SK-N-SH (cell line): ENCODE measurements at regions not wholly inside any gene's neighbourhood (a gene's known extent, or its start where the extent isn't known, plus 50 kb on each side); places are given as distances from the start of the nearest gene placed in this dataset.

Source experiments
- CTCF ChIA-PET: fragments of 300-600, 350-600 bp; formaldehyde crosslinking; extraction: SDS; loops from one replicate; lab custom pipeline; 2021; lab: Yijun Ruan, JAX
- POLR2A ChIA-PET: fragments of 350-600 bp; sonication (Branson Sonifier 250); formaldehyde crosslinking; extraction: SDS; loops from one replicate; lab custom pipeline; 2020; ENCODE audit warnings: antibody characterized with exemption, inconsistent platforms; lab: Yijun Ruan, JAX
- DNase-seq: peaks from one replicate; pipeline ENCODE4 v3.0.0; 2012
- H2AFZ ChIP-seq: fragments of 200-600 bp; sonication (generic); 2 replicates; pipeline ENCODE4 v1.8.1; 2016; ENCODE audit warnings: antibody characterized with exemption, mild to moderate bottlenecking, low read depth
- H3F3A ChIP-seq: fragments of 200-600 bp; sonication (generic); replicated peaks from 2 replicates; pipeline ENCODE3; 2016; ENCODE audit warnings: antibody characterized with exemption, mild to moderate bottlenecking; ENCODE audit not compliant: insufficient read depth
- H3K27ac ChIP-seq, 2 experiments: fragments of 200-500 bp in 1 of 2; fragments of 200-600 bp in 1 of 2; sonication (Bioruptor generic) in 1 of 2; sonication (generic), shearing (Covaris generic) in 1 of 2; 2 replicates each; pipeline versions ENCODE4 v1.5.1 to v1.6.1; 2014 to 2016; ENCODE audit warnings: low read depth in 2 of 2, inconsistent platforms in 1 of 2, low read length in 1 of 2, mild to moderate bottlenecking in 1 of 2, mixed read lengths in 1 of 2
- H3K27me3 ChIP-seq: fragments of 200-600 bp; sonication (generic), shearing (Covaris generic); 2 replicates; pipeline ENCODE4 v1.6.1; 2016; ENCODE audit warnings: mixed run types; ENCODE audit not compliant: insufficient read depth
- H3K36me3 ChIP-seq, 2 experiments: fragments of 200-500 bp in 1 of 2; fragments of 200-600 bp in 1 of 2; sonication (Bioruptor generic) in 1 of 2; sonication (generic) in 1 of 2; replicated peaks in 1 of 2; 2 replicates each; pipeline versions ENCODE3 to v1.5.1; 2014 to 2016; ENCODE audit warnings: low read length in 1 of 2, mild to moderate bottlenecking in 1 of 2; ENCODE audit not compliant: insufficient read depth in 2 of 2, control insufficient read depth in 1 of 2
- H3K4me1 ChIP-seq, 2 experiments: fragments of 200-500 bp in 1 of 2; fragments of 200-600 bp in 1 of 2; sonication (Bioruptor generic) in 1 of 2; sonication (generic), shearing (Covaris generic) in 1 of 2; 2 replicates each; pipeline versions ENCODE4 v1.5.1 to v1.6.1; 2014 to 2016; ENCODE audit warnings: low read depth in 1 of 2, low read length in 1 of 2, mixed run types in 1 of 2; ENCODE audit not compliant: insufficient read depth in 2 of 2, control insufficient read depth in 1 of 2
- H3K4me2 ChIP-seq: fragments of 200-600 bp; sonication (generic), shearing (Covaris generic); 2 replicates; pipeline ENCODE4 v1.6.1; 2017; ENCODE audit warnings: mixed run types
- H3K4me3 ChIP-seq, 2 experiments: fragments of 200-500 bp in 1 of 2; fragments of 200-600 bp in 1 of 2; sonication (Bioruptor generic) in 1 of 2; sonication (generic), shearing (Covaris generic) in 1 of 2; 2 replicates each; pipeline versions ENCODE4 v1.5.1 to v1.8.1; 2014 to 2016; ENCODE audit warnings: low read depth in 2 of 2, inconsistent platforms in 1 of 2, low read length in 1 of 2, mild to moderate bottlenecking in 1 of 2, mixed read lengths in 1 of 2, moderate library complexity in 1 of 2
- H3K79me2 ChIP-seq: fragments of 200-600 bp; sonication (generic); 2 replicates; pipeline ENCODE4 v1.8.1; 2017; ENCODE audit warnings: mild to moderate bottlenecking; ENCODE audit not compliant: insufficient read depth
- H3K9ac ChIP-seq: fragments of 200-600 bp; sonication (generic); 2 replicates; pipeline ENCODE4 v1.6.1; 2017; ENCODE audit warnings: mixed run types
- H3K9me2 ChIP-seq: fragments of 200-600 bp; sonication (generic); 2 replicates; pipeline ENCODE4 v1.6.1; 2017; ENCODE audit warnings: mixed run types
- H3K9me3 ChIP-seq: fragments of 200-600 bp; sonication (generic); 2 replicates; pipeline ENCODE4 v1.6.1; 2017; ENCODE audit warnings: mixed run types, mild to moderate bottlenecking, moderate library complexity
- H4K20me1 ChIP-seq: fragments of 200-600 bp; sonication (generic); 2 replicates; pipeline ENCODE4 v1.6.1; 2017; ENCODE audit warnings: mild to moderate bottlenecking, mixed run types; ENCODE audit not compliant: insufficient read depth
- ELF1 ChIP-seq: IDR thresholded peaks from 2 replicates; pipeline ENCODE4 v1.4.0; 2012
- EP300 ChIP-seq, 2 experiments: IDR thresholded peaks; 2 replicates each; pipeline versions ENCODE4 v1.4.0 to v1.6.1; 2012; ENCODE audit warnings: borderline replicate concordance in 1 of 2, low read depth in 1 of 2, low read length in 1 of 2
- FOSL2 ChIP-seq: IDR thresholded peaks from 2 replicates; pipeline ENCODE4 v1.4.0; 2012; ENCODE audit warnings: low read depth, mild to moderate bottlenecking, moderate library complexity, borderline replicate concordance
- RCOR1 ChIP-seq: fragments of 150-350 bp; IDR thresholded peaks from 2 replicates; pipeline ENCODE4 v1.6.1; 2017; ENCODE audit warnings: antibody characterized with exemption, low read length
- RFX5 ChIP-seq: IDR thresholded peaks from 2 replicates; pipeline ENCODE4 v1.6.1; 2012; ENCODE audit warnings: mild to moderate bottlenecking, improper control_type of control experiment, low read length
- RXRA ChIP-seq: IDR thresholded peaks from 2 replicates; pipeline ENCODE4 v1.4.0; 2012; ENCODE audit warnings: low read depth, mild to moderate bottlenecking, borderline replicate concordance
- SIN3A ChIP-seq: IDR thresholded peaks from 2 replicates; pipeline ENCODE4 v1.6.1; 2012; ENCODE audit warnings: low read depth, mild to moderate bottlenecking, low read length, moderate library complexity, borderline replicate concordance
- TCF12 ChIP-seq: IDR thresholded peaks from 2 replicates; pipeline ENCODE4 v1.4.0; 2012
- TEAD4 ChIP-seq: IDR thresholded peaks from 2 replicates; pipeline ENCODE4 v1.4.0; 2012; ENCODE audit warnings: mild to moderate bottlenecking, borderline replicate concordance; ENCODE audit not compliant: insufficient read depth
- USF1 ChIP-seq: IDR thresholded peaks from 2 replicates; pipeline ENCODE4 v1.4.0; 2012; ENCODE audit warnings: low read depth, borderline replicate concordance
- WGBS: methylation state at CpG from one replicate; pipeline ENCODE4 v1.1.6; 2017; ENCODE audit warnings: low lambda C conversion rate; 5-methylcytosine and 5-hydroxymethylcytosine counted together

GRCh38 chr1:82598337-82598736, 797.6 kb downstream of the ADGRL2 start:
- CTCF ChIA-PET: interaction anchor here (1.3 kb wide), 1 partner anchor 14 kb away, joined by 4 read pairs; no protein-coding TSS in a partner anchor
- H3K4me1 ChIP-seq: peaks cover 0 to 12% of the 10 kb centered on the region in 2 experiments; a peak in 2 of 4 replicates
- no peaks in the 10 kb centered on the region for H4K20me1 ChIP-seq
- no peaks in the 10 kb centered on the region for H3K27me3 ChIP-seq
- H3K36me3 ChIP-seq: no peaks in the 10 kb centered on the region
- POLR2A ChIA-PET: no interaction called here
- no peaks in the 10 kb centered on the region for H3K9me2 ChIP-seq
- no peak overlapping the region for H3K9ac ChIP-seq
- no peak for TF ChIP-seq TCF12
- no peak for TF ChIP-seq FOSL2
- TF ChIP-seq ELF1: no peak
- TF ChIP-seq TEAD4: no peak
- no peaks in the 10 kb centered on the region for H3K9me3 ChIP-seq
- H2AFZ ChIP-seq: no peak overlapping the region
- no peaks in the 10 kb centered on the region for H3F3A ChIP-seq
- H3K79me2 ChIP-seq: no peaks in the 10 kb centered on the region
- no peak for DNase-seq
- H3K4me3 ChIP-seq: no peak overlapping the region
- peak overlapping the region in 1 of 2 experiments; percentile 55; a peak in 1 of 4 replicates for H3K27ac ChIP-seq
- no peak overlapping the region for H3K4me2 ChIP-seq

- Histone ChIP-seq H4K20me1 (no peaks in the 10 kb centered on the region), H3K36me3 (no peaks in the 10 kb centered on the region), H3K27me3 (no peaks in the 10 kb centered on the region), H3K27ac (peak overlapping the region in 1 of 2 experiments; percentile 55; a peak in 1 of 4 replicates), H2AFZ (no peak overlapping the region), H3K4me3 (no peak overlapping the region), H3K79me2 (no peaks in the 10 kb centered on the region), H3K9me2 (no peaks in the 10 kb centered on the region), H3K9me3 (no peaks in the 10 kb centered on the region), H3F3A (no peaks in the 10 kb centered on the region), H3K4me2 (no peak overlapping the region), H3K4me1 (peaks cover 0 to 12% of the 10 kb centered on the region in 2 experiments; a peak in 2 of 4 replicates), H3K9ac (no peak overlapping the region)
- ChIA-PET CTCF (interaction anchor here (0.9 to 1.3 kb wide), 2 partner anchors 15 to 36 kb away, joined by 4 read pairs; no protein-coding TSS in a partner anchor), POLR2A (no interaction called here)
- 9% methylated on average over 3 of the region's 3 CpGs for WGBS
- TF ChIP-seq FOSL2: no peak
- no peak for TF ChIP-seq RFX5
- TF ChIP-seq EP300 (IDR thresholded peaks at IDR 0.05; ENCODE audit: borderline replicate concordance in 1 of 2, low read depth in 1 of 2, low read length in 1 of 2): peak in 1 of 2 experiments; percentile 64; a peak in 2 of 4 replicates
- peak; percentile 61; the same call in 1 of the 2 replicates for TF ChIP-seq RCOR1
- TF ChIP-seq TCF12: peak; percentile 54
- TF ChIP-seq USF1: no peak
- DNase-seq: peak; percentile 12
Observed at GRCh38 chr1:82597649-82598048, 796.9 kb downstream of the ADGRL2 start.

- peak overlapping the region in 1 of 2 experiments; percentile 55; a peak in 1 of 4 replicates for H3K27ac ChIP-seq
- no peaks in the 10 kb centered on the region for H3K36me3 ChIP-seq
- no peaks in the 10 kb centered on the region for H3K79me2 ChIP-seq
- no peak for TF ChIP-seq SIN3A
- no peak for TF ChIP-seq RXRA
- WGBS: 87% methylated on average over 1 of the region's 1 CpG
- H2AFZ ChIP-seq: no peak overlapping the region
- H3K9me2 ChIP-seq: no peaks in the 10 kb centered on the region
- DNase-seq: no peak
- no peaks in the 10 kb centered on the region for H3K9me3 ChIP-seq
- POLR2A ChIA-PET: no interaction called here
- no peaks in the 10 kb centered on the region for H4K20me1 ChIP-seq
- H3K4me2 ChIP-seq: no peak overlapping the region
- peaks cover 0 to 12% of the 10 kb centered on the region in 2 experiments; a peak in 2 of 4 replicates for H3K4me1 ChIP-seq
- no peak overlapping the region for H3K4me3 ChIP-seq
- CTCF ChIA-PET: interaction anchor here (0.9 to 1.3 kb wide), 2 partner anchors 16 to 35 kb away, joined by 4 read pairs; no protein-coding TSS in a partner anchor
- no peaks in the 10 kb centered on the region for H3K27me3 ChIP-seq
- H3F3A ChIP-seq: no peaks in the 10 kb centered on the region
- H3K9ac ChIP-seq: no peak overlapping the region
Observed at GRCh38 chr1:82597141-82597540, 796.4 kb downstream of the ADGRL2 start.
